NCI-H1092 treated with DMSO at 0.1 percent for 48 hours (cell line): ENCODE measurements at regions not wholly inside any gene's neighbourhood (a gene's known extent, or its start where the extent isn't known, plus 50 kb on each side); places are given as distances from the start of the nearest gene placed in this dataset.

ENCODE experiments used
- DNase-seq: peaks from one replicate; lab custom pipeline; 2025; lab: John Stamatoyannopoulos, UW

DNA sequence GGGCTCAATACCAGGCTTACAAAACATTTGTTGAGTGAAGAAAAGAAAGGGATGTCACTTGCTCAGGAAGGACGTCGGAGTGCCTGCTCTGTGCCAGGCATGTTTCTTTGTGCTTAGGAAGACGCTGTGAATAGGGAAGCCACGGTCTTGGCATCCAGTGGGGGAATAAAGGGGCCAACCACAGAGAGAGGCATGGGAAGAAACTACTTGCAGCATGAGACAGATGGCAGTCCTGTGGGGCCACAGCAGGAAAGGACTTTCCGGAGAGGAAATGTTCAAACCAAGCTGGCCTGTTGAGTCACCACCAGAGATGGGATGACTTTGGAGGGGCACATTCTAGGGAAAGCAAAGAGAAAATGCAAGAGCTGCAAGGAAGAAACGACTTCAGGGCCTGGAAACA lies 173.2 kb downstream of the CDH26 start:
- no peak for DNase-seq

DNA sequence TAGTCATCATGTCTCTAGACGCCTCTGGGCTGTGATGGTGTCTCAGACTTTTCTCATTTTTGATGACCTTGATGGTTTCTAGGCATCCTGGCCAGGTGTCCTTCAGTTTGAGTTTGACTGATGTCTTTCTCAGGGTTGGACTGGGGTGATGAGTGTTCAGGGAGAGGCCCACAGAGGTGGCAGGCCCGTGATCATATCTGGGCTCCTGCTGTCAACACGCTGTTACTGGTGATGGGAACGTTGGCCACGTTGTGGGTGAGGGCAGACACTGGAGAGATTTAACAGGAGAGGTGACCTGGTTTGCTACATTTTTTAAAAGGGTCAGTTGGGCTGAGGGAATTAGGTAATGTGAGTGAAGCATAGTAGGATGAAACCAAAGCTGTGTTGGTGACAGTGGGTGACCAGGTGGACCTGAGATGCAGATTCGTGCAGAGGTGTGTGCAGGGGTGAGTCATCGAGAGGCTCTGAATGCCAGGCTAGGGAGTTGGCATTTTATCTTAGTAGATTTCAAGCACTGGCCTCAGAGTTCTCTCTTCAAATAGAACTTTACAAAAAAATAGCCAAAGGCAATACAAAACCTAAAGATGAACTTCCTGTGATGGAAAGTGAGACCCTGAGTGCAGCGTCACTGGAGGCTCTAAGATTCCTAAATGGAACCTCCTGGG lies 174.1 kb downstream of the CDH26 start:
- no peak for DNase-seq

DNA sequence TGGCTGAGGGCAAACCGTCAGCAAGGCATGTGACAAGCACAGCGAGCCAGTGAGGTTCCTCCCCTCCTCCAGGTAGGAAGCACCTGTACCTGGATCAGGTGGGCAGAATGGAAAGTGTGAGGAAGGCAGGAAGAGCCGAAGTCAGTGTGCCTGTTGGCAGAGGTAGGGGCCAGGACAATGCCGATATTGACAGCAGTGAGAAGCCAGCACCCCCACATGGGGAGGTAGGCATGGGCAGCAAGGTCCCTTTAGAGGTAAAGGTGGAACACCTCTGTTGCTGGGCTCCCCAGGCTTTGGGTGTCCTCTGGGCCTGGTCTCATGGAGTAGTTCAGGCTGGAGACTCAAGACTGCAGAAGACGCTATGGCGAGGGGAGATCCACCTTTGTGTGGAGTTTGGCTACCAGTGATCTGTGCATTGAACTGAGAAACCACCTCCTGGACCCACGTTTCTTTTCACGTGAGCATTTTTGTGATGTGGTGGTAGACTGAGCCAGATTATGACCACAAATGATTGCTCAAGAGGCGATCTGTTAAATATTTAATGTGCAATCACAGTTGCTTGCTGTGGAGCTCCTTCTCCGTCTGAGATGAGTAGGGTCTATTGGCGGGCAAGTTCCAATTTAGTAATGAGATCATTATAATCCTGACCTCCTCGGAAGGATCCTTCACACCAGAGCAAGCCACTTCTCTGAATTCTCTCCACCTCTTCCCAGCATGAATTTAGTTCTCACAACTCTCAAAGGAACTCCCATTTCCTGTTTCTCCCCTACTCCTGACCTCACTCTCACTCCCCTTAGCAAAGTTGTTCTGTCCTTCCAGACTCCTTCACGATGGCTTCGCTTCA lies 174.8 kb downstream of the CDH26 start:
- DNase-seq: no peak

DNA sequence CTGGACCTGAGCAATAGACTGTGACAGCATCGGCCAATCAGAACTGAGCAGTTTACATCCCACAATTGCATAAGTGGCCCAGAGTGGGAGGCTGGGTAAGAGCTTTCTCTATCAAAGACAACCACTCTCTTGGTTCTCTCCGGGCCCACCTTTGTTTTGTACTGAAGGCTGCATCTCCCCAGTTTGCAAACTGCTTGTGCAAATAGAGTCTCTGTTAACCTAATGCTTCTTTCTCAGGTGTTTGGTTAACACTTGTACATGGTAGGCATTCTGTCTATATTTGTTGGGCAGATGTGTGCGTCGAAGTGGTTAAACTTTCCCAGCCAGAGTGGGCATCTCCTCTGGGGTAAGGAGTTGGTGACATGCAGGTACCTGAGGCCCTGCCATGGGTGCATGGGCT lies 177.1 kb downstream of the CDH26 start:
- DNase-seq: no peak

DNA sequence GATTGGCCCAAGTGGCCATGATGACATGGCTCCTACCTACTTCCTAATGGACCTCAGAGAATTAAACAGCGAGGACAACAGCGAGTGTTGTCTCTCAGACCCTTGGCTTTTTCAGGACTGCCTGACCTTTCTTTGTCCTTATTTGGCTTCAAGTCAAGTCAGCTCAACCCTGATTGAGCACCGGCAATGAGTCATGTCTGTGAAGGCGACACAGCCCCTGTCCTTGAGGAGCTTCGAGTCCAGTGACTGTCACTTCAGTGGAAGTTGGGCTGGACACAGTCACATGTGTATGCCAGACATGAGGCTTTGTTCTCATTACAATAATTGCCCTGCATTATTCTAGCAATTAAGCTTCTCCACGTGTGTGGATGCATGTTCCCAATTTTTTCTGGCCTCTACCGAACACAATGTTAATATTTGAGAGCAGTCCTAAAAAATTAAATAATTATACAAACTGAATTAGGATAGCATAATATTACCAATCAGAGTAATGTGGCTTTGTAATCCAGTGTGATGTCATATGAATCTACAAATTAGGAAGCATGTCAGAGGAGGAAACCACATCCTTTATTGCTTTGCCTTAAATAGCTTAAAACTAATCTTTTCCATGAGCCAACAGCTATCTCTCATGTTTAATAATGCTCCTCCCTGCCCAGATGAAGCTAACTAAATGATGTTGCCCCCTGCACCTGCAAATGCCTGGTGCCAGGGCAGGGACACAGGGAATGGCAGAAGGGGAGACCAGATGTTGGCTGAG lies 178.6 kb downstream of the CDH26 start:
- no peak for DNase-seq

DNA sequence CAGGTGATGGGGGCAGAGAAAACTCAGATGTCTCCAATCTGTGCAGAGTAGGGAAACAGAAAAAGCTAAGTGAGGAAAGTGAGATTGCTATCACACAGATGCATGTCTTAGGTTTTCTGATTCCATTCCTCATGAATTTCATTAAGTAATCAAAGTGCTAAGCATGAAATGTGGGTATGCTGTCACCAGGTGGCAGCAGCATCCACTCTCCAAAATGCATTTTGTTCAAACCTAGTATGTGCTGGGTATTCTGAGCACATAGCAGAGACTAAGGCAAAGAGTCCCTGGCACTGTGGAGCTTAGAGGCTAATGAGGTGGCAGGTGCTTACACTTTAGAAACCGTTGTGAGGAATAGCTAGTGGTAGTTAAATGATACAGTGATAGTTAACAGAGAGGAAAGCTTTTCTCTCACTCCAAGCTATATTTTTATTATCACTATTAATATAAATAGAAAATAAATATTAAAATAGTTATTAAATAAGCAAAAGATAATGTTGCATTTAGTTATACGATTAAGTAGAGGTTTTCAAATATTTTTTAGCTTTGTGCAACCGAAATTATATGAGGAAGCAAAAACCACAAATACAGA lies 179.5 kb downstream of the CDH26 start:
- DNase-seq: peak; percentile 58

DNA sequence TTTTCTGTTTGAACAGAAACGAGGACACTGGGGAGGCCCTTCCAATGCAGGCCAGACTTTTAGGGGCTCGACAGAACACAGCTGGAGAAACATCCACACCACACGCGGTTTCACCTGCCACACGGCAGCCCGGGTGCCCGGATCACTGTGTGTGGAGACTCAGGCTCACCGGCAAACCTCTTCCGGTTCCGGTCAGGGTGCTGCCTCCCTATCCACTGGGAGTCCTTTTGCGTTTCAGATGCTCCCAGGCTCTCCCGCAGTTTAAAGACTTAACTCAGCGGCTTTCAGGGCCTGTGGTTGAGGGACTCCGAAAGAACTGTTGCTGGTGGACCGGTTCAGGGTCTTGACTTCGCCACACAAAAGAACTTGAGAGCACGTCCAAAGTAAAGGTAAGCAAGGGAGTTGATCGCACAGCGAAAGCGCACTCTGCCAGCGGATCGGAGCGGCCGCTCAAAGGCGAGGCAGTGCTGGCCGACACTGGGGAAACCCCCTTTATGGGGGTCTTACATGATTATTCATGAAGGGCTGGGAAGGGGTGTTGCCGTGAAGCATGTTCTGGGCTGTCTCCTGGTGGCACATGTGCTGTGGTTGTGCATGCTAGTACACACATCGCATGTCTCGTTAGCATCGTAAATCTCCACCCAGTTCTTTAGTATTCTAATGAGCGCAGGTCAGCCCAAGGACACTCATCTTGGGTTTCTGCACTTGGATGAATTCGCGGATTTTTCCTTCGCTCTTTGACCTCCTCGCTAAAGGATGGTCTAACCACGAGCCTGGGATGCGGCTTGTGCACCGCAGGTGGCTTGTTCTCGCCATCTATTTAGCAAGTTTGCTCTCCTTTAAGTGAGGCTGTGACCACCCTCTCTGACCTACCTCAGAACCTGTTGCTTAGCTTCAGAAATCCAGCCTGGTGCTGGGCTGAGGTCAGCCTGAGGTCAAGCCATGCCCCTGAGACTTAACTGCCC lies 180.3 kb downstream of the CDH26 start:
- peak; percentile 61 for DNase-seq

DNA sequence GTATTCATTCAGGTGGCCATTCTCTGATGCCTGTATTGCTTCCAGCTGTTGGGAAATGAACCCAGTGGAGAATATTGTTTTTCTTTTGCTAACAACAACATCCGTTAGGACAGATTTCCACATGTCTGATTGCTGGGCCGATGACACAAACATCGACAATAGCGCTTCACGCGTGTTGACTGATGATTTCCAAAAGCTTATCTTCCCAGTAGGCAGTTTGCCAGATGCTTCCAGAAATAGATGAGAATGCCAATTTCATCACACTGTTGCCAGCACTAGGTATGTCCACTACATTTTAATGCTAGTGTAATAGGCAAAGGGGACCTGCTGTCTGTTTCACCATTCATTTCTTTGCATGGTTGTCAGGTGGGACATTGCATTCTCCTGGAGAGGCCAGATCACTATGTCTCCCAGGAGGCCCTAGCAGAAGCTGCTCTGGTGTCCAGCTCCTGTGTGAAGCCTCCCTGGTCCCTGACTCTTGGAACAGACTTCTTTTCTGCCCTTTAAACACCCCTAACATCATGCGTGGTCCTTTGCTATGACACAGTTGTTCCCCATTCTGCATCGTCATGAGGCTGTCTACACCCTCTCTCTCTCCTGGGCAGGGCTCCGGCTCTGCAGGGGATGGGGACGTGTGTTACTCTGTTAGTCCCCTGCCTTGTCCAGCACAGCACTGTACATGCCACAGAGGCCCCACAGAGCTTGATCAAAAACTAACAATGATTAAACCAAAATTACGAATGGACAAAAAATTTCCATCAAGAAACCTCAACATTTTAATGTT lies 181.6 kb downstream of the CDH26 start:
- DNase-seq: peak; percentile 7

DNA sequence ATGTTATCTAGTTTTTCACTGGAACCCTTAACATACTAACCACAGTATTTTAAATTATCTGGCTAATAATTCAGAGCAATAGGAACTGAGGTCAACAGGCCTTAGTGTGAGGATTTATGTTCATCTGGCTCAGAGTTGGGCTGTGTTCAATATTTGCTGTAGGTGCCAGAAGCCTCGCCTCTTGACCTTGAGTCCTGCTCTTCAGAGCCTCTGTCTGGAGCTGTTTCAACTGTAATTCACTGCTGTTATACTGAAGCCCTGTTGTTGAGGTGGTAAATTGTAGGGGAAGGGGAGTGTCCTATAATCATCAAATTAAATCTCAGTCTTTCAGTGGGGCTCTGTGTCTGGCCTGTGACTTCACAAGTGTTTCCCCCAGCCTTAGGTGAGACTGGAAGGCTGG lies 184.4 kb downstream of the CDH26 start:
- peak; percentile 69 for DNase-seq

DNA sequence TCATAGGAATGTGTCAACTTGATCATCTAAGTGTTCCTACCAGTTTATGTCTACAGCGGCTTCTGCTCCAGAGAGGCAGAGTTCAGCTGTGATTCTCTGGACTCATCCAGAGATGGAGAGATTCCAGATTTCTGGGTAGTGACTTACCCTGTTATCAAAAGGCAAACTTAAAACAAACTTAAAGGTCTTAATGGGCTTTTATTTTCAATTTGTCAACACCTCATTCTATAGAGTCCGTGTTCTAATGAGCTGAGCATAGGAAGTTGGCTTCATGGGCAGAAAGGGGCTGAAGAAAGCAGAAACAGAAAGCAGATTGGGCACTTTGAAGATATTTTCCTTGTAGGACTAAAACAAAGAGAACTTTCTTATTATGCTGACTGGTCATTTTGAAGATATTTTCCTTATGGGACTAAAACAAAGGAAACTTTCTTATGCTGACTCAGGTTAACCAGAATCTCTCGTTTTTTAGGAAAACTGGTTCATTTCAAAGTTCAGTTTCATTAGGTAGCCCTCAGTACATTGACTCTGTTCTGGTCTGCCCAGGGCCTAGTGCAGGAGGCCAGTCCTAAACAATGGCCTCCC lies 185.1 kb downstream of the CDH26 start:
- no peak for DNase-seq

DNA sequence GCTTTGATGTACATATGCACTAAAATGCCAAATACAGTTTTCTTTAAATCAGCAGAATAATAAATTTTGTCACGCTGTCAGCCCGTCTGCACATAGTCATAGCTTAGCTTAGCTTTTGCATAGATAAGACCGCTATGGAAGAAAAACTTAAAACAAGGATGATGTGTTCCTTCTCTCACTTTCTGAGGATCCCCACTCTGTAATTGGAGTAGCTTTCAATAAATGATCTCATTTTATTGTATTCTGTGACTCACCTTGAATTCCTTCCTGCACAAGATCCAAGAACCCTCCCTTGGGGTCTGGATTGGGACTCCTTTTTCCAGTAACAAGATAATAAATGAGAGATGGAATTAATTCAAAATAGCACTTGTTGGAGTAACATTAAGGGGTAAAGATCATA lies 186.2 kb downstream of the CDH26 start:
- no peak for DNase-seq

DNA sequence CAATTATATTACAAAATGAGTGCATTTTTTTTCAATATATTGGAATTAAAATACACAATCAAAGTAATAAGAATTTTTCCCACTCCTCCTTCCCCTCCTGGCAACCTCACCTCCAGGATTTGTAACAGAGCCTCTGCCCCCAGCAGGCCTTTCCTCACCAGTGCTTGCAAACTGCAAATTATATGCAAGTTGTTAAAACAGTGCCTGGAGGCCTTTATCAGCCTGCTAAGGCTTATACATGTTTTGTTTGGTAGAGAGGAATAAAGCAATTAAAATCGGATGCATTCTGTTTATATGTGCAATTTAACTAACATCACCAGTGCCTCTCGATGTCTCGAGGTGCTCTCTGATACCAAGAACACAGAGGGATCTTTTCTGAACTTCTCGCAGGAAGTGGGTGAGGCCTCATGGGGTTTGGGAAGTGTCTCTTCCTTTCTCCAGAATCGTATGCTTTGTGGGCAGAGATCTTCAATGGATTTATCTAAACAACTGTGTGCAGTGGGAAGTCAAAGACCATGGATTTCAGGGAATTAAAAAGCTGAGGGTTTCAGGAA lies 186.8 kb downstream of the CDH26 start:
- no peak for DNase-seq

DNA sequence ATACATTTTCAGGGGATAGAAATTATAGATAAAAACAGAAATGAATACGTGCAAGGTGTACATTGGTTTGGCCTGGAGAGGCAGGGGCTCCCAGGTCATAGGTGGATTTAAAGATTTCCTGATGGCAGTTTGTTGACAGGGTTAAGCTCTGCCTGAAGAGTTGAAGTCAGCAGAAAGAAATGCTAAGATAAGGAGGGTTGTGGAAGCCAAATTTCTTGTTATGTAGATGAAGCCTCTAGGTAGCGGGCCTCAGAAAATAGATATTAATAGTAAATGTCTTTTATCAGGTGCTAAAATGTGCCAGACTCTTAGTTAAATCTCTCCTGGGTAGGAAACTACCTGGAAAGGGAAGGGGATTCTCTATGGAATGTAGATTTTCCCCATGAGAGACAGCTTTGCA lies 188.8 kb downstream of the CDH26 start:
- no peak for DNase-seq

DNA sequence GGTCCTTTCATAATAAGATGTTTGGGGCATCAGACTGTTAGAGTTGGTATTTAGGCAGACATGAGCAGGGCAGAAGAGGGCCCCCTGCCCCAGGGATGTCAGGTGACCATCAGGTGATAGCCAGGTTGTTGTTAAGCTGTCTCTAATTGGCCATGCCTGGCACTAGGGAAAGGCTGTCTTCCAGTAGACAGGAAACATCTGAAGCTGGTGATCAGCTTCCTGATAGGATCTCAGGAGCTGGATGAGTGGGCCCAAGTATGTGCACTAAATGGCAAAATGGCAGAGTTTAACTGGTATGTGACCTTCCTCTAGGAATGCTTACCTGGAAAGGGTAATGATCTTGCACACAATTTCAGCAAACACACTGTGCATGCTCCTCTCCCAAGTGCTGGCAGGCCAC lies 190.7 kb downstream of the CDH26 start:
- DNase-seq: no peak

DNA sequence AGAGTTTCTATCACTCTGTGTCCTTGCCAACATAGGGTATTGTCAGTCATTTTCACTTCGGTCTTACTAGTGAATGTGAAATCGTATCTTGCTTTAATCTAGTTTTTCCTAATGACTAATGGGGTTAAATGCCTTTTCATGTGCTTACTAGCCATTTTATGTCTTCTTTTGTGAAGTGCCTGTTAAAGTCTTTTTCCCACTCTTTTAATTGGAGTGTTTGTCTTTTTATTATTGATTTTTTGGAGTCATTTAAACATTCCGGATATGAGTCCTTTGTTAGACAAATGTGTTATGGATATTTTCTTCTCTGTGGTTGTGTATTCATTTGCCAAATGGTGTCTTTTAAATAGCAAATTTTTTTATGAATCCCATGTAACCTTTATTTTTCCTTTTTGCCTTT lies 194.6 kb downstream of the CDH26 start:
- peak; percentile 67 for DNase-seq

DNA sequence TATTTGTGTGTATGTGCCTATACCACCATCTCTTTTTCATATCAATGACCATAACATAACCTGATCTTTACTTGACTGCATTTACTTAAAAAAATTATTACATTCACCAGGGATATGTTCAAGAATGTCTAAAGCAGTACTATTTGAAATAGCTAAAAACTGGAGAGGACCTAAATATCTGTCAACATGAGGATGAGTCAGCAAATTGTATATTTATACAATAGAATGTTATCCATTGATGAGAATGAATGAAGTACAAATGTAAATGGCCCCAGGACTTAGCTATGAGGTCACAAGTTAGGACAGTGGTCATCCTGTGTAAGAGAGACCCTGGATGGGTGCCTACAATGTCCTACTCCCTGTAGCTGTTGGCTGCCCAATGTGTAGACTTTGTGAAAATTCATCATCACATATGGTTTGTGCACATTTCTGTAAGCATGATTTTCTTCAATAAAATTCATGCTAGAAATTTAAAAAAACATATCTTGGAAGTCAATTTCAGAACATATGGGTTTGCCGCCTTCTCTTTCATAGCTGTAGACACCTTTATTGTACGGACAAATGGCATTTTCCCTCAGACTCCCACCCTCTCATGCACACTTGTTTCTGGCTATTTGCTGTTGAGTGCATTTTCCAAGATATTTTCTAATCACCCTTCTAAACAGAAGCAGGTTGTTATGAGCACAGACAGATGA lies 202.4 kb downstream of the CDH26 start:
- DNase-seq: no peak

DNA sequence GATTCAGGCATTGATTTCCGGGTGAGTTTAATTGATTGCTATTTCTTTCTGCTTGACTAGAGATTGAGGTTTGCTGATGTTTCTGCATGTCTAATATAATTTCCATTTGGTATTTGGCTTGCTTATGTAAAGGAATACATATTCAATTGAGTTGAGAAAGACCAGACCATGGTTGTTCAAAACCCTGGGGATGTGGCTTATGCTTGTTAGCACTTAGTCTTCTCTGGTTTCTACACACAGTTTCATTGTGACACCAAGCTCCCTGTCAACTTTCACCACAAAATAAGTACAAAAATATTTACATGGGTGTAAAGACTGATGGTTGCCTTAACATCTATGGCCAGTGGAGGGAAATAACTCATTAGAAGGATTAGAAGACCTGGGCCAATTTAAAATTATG lies 209.6 kb downstream of the CDH26 start:
- no peak for DNase-seq

DNA sequence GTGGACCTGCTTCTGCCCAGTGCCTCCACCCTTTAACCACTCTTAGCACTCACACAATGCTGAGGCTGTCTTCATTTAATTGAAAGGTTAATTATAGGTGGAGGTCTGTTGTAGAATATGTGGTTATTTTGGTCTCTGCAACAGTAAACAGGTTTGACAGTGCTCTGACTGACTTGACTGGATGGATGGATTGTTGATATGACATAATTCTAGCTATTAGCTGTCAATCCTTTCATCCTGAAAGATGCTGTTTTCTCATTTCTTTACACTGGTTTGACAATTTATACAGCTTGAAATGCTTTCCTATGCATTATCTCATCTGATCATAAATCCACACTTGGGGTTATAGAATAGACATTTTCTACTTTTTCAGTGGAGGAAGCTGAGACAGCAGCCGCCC lies 210.7 kb downstream of the CDH26 start:
- no peak for DNase-seq

DNA sequence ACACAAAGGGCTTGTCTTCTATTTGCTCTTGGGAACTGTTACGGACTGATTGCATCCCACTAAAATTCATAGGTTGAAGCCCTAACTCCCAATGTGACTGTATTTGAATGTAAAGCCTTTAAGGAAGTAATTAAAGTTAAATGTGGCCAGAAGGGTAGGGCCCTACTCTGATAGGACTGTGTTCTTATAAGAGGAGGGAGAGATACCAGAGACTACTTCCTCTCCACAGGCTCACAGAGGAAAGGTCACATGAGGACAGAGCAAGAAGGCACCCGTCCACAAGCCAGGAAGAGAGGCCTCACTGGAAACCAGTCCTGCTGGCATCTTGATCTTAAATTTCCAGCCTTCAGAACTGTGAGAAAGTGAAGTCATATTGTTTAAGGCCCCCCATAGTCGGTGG lies 211.9 kb downstream of the CDH26 start:
- DNase-seq: no peak
